Embryonic facial prominence (tissue), 1 donor: ENCODE measurements at regions not wholly inside any gene's neighbourhood (a gene's known extent, or its start where the extent isn't known, plus 50 kb on each side); places are given as distances from the start of the nearest gene placed in this dataset.

ENCODE experiments used
- DNase-seq: peaks from one replicate; pipeline ENCODE4 v3.0.0-alpha.2; 2016; ENCODE audit errors: extremely low spot score

- no peak for DNase-seq
Observed at GRCh38 chr1:193313354-193314140, 127.1 kb upstream of the B3GALT2 start.

DNA sequence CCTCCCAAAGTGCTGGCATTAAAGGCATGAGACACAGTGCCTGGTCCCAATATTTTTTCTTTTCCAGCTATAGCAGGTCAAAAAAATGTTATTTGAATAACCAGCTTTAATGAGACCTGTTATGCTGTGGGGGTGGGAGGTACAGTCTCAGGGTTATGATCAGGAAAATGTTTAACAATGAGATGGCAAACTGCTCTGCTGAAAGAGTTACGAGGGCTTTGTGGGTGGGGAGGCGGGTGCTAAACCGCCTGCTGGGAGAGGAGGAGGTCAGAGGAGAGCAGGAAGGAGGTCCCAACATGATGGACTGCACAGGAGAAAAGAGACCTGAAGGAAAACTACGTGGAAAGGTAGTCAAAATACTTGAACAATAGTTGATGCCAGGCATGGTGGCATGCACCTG, 126.0 kb upstream of the B3GALT2 start:
- DNase-seq: no peak

DNA sequence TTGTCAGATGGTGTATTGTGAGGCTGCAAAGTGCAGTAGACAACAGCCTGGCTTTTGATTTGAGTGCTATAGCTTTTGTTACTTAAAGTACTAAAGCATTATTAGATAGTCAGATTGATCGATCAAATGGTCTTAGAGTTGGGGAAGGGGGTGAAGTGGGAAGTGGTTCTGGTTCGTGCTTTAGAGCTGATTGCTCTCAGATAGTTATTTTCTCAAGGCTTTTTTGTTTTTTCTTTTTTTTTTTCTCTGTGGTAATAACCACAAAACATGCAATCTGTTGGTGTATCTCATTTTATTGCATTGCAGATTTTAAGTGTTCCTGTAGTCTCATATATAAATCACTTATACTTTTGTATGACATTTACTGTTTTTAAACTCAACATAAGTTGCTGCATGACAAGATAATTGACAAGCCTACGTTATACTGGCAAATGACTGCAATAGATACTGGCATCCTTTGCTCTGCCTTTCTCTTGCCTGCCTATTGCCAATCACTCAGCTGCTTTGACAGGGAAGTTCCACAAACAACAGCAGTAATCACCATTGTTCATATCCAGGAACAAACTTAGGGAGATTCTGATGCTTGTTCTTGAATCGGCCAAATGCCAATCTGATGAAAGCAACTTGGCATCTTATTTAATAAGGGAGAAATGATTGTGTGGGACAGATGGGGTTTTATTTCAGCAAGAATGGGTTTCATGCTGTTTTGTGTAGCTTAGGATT, 125.0 kb upstream of the B3GALT2 start:
- DNase-seq: no peak

DNA sequence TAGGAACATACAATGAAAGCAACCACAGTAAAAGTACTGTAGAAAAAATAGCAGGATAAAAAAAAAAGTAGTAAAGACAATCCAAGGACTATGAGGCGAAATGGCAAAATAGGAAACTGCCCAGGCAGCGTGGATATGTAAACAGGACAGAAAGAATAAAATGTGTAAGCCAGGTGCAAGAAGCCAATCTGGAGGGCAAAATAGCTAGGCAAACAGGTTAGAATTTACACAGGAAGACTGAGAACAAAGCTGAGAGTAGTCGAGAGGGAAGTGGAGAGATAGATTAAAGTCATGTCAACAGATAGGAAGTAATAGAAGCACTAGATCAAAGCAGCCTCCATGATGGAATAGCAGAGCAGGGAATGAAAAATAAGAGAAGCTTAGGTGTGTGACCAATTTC, 124.2 kb upstream of the B3GALT2 start:
- DNase-seq: no peak

DNA sequence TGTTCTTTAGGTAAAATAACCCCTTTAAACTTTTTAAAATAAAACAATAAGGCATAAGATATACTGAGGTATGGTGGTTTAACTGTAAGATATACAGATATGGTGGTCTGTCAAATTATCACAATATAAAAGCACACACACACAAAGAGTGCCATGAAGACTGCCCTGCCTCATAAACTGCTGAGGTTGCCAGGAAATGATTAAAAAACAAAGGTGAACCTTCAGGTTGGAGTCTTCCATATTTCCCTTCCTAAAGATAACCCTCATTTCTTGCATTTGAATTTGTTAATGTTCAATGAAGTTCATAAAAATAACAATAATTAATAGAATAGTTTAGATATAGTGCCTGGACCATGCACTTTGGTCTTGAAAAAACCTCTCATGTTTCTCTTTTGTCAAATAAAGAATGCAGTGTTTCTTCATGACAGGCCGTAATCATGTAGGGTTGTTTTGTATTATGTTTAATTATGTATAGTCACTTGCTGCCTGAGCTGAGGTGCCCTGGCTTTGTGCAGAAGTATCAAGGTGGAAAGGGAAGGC, 123.6 kb upstream of the B3GALT2 start:
- DNase-seq: no peak

DNA sequence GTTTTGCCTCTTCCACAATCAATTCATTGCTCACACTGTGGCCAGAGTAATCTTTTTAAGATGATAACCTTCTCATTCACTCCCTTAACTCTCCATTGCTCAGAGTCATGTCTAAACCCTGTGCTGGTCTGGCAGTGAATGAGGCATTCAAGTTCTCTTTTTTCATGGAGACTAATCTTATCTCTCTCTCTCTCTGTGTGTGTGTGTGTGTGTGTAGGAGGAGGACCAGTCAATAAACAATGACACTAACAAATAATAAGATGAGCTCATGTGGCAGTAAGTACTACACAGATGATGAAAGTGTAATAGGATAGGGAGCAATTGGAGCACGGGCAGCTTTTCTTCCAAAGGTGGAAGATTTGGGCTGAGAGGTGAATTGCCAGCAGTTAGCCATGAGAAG, 122.0 kb upstream of the B3GALT2 start:
- DNase-seq: no peak

DNA sequence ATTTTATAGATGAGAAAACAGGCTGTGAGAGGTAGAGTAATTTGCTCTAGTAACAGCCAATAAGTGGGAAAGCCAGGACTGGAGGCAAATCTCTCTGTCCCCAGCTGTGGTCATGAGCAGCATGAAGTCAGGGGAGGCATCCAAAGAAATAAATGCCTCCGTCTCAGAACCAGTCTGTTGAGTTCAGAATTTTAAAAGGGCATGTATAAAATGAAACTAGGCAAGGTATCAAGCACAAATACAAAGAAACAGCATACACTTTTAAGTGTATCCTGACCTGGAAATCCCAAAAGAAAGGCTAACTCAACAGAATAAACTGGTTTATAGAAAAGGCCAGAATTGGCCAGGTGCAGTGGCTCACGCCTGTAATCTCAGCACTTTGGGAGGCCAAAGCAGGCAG, 120.0 kb upstream of the B3GALT2 start:
- no peak for DNase-seq
